ENCODE measurements at regions not wholly inside any gene's neighbourhood (a gene's known extent, or its start where the extent isn't known, plus 50 kb on each side); places are given as distances from the start of the nearest gene placed in this dataset.

DNA sequence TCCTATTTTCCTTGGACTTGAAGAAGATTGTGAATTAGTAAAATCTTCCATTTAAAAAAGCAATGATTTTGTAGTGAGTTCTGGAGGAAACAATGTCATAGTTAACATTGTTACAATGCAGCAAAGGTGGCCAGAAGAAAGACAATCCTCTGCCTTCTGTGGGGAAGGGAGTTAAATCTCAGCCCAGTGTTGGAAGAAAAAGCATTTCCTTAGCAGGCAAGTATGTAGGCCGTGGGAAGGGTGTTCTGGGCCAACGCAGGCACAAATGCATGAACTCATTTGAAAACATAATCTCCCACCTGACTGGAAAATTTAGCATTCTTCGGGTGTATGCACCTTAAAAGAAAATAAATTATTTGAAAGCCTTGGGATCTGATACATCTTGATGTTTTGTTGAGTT is 258.6 kb downstream of the ADAMTS20 start:
- TF ChIP-seq, protein P1, sequence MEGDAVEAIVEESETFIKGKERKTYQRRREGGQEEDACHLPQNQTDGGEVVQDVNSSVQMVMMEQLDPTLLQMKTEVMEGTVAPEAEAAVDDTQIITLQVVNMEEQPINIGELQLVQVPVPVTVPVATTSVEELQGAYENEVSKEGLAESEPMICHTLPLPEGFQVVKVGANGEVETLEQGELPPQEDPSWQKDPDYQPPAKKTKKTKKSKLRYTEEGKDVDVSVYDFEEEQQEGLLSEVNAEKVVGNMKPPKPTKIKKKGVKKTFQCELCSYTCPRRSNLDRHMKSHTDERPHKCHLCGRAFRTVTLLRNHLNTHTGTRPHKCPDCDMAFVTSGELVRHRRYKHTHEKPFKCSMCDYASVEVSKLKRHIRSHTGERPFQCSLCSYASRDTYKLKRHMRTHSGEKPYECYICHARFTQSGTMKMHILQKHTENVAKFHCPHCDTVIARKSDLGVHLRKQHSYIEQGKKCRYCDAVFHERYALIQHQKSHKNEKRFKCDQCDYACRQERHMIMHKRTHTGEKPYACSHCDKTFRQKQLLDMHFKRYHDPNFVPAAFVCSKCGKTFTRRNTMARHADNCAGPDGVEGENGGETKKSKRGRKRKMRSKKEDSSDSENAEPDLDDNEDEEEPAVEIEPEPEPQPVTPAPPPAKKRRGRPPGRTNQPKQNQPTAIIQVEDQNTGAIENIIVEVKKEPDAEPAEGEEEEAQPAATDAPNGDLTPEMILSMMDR (conservative IDR thresholded peaks at IDR 0.05 in 1 of 2, IDR thresholded peaks at IDR 0.05 in 1 of 2; ENCODE audit: low read depth in 1 of 2, low read length in 2 of 2), result no peak
- TF ChIP-seq EZH2 (IDR thresholded peaks at IDR 0.05; ENCODE audit: low read length, missing control alignments), result no peak

All from fibroblast of lung (primary cell).